ENCODE measurements at regions not wholly inside any gene's neighbourhood (a gene's known extent, or its start where the extent isn't known, plus 50 kb on each side); places are given as distances from the start of the nearest gene placed in this dataset.

DNA sequence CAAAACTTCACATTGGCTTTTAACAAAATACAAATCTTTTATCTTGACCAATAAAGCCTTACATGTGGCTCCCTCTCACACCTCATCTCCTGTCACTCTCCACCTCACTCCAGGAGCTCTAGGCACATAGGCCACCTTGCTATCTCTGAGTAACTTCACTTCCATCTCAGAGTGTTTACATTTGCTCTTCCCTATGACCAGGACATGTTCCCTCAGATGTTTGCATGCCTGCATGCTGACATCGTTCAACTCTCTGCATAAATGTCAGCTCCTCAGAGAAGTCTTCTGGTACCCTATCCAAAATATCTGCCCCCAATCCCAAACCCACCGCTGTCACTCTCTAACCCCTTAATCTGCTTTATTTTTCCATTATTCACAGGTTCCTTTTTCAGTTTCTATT is 110.9 kb downstream of the TOMM20 start:
- peaks cover 11% of the 10 kb centered on the region for H3K9me3 Mint-ChIP-seq
- peak overlapping the region; percentile 7 for H3K4me3 Mint-ChIP-seq
- peaks cover 2% of the 10 kb centered on the region; the same call in 1 of the 2 replicates for H3K27me3 Mint-ChIP-seq (ENCODE audit: insufficient read depth)
- TF ChIP-seq, protein P1, sequence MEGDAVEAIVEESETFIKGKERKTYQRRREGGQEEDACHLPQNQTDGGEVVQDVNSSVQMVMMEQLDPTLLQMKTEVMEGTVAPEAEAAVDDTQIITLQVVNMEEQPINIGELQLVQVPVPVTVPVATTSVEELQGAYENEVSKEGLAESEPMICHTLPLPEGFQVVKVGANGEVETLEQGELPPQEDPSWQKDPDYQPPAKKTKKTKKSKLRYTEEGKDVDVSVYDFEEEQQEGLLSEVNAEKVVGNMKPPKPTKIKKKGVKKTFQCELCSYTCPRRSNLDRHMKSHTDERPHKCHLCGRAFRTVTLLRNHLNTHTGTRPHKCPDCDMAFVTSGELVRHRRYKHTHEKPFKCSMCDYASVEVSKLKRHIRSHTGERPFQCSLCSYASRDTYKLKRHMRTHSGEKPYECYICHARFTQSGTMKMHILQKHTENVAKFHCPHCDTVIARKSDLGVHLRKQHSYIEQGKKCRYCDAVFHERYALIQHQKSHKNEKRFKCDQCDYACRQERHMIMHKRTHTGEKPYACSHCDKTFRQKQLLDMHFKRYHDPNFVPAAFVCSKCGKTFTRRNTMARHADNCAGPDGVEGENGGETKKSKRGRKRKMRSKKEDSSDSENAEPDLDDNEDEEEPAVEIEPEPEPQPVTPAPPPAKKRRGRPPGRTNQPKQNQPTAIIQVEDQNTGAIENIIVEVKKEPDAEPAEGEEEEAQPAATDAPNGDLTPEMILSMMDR (IDR thresholded peaks at IDR 0.05), result no peak
- DNase-seq, result no peak
- peaks cover 25% of the 10 kb centered on the region for H3K36me3 Mint-ChIP-seq (ENCODE audit: low read depth)
- peak overlapping the region; percentile 83 for H3K27ac Mint-ChIP-seq
- peaks cover 51% of the 10 kb centered on the region for H3K4me1 Mint-ChIP-seq (ENCODE audit: low read depth)

DNA sequence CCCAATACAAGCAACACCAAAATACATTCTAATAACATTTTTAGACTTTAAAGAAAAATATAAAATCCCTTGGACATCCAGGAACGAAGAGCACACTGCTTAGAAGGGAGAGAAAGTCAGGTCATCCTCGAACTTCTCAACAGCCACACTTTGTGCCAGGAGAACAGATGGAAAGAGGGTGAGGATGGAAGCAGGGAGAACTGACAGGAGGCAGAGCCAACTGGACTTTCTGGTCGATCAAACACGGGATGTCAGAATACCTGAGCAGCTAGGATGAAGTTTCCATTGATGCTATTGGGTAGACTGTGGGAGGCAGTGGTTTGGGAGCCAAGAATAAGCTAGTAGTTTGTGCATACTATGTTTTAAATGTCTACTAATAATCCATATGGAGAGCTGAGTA is 111.4 kb downstream of the TOMM20 start:
- TF ChIP-seq, protein P1 (IDR thresholded peaks at IDR 0.05), result no peak
- Mint-ChIP-seq H3K36me3 (ENCODE audit: low read depth) (peaks cover 25% of the 10 kb centered on the region), H3K4me3 (no peak overlapping the region), H3K4me1 (ENCODE audit: low read depth) (peaks cover 56% of the 10 kb centered on the region), H3K27me3 (ENCODE audit: insufficient read depth) (peaks cover 4% of the 10 kb centered on the region; the same call in 1 of the 2 replicates), H3K27ac (peak overlapping the region; percentile 6; the same call in 1 of the 2 replicates), H3K9me3 (peaks cover 11% of the 10 kb centered on the region)
- DNase-seq, result no peak

DNA sequence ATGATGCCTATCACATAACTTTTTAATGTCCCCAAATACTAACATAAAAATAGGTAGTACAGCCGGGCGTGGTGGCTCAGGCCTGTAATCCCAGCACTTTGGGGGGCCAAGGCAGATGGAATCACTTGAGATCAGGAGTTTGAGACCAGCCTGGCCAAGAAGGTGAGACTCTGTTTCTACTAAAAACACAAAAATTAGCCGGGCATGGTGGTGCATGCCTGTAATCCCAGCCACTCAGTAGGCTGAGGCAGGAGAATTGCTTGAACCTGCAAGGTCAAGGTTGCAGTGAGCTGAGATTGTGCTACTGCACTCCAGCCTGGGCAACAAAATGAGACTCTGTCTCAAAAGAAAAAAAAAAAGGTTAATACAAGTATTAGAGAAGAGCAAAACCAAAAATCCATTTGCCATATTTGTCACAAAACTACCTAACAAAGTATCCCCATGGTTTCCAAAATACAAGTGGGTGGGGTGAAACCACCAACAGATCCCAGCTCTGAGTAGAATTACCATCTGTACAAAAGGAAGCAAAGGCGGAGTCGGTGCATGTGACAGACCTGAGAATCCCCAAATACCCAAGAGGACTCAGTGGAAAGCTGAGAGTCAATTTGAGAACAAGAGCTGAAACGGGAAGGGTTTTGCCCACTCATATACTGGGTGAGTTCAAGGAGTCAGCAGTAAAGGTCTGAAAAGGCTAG is 113.2 kb downstream of the TOMM20 start:
- Mint-ChIP-seq H3K4me3 (no peak overlapping the region), H3K4me1 (ENCODE audit: low read depth) (peaks cover 71% of the 10 kb centered on the region), H3K36me3 (ENCODE audit: low read depth) (peaks cover 25% of the 10 kb centered on the region), H3K9me3 (peaks cover 11% of the 10 kb centered on the region), H3K27ac (no peak overlapping the region), H3K27me3 (ENCODE audit: insufficient read depth) (peaks cover 4% of the 10 kb centered on the region; the same call in 1 of the 2 replicates)
- no peak for DNase-seq
- TF ChIP-seq, protein P1 (IDR thresholded peaks at IDR 0.05), result no peak

DNA sequence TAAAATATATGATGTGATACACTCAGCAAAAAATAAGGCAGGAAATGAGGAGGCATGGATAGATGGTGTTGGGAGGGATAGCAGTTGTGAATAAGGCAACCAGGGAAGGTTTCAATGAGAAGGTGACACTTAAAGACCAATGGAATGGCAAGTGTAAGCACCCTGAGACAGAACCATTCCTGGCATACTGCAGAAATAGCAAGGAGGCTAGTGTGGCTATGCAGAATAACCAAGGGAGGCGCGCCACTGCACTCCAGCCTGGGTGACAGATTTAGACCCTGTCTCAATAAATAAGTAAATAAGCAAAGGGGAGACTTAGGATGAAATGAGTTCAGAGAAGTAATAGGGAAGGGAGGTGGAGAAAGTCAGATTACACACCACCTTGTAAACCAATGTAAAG is 113.9 kb downstream of the TOMM20 start:
- Mint-ChIP-seq H3K4me3 (no peak overlapping the region), H3K27me3 (ENCODE audit: insufficient read depth) (peaks cover 6% of the 10 kb centered on the region; the same call in 1 of the 2 replicates), H3K27ac (no peak overlapping the region), H3K9me3 (peaks cover 11% of the 10 kb centered on the region), H3K4me1 (ENCODE audit: low read depth) (peaks cover 68% of the 10 kb centered on the region), H3K36me3 (ENCODE audit: low read depth) (peaks cover 23% of the 10 kb centered on the region)
- no peak for DNase-seq
- TF ChIP-seq, protein P1 (IDR thresholded peaks at IDR 0.05), result no peak

DNA sequence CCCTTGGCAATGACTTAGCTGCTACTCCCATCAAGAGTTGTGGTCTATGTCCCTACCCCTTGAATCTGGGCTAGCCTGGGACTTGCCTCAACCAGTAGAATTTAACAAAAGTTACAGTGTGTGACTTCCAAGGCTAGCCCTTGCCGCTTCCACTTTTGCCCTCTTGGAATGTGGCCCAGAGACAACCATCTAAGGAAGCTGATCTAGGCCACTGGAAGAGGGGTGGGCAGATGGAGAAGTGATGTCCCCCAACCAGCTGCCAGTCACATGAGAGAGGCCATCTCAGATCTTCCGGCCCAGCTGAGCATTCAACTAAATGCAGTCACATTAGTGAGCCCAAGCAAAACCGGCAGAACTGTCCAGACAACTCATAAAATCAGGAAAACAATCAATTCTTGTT is 115.1 kb downstream of the TOMM20 start:
- Mint-ChIP-seq H3K36me3 (ENCODE audit: low read depth) (peaks cover 13% of the 10 kb centered on the region), H3K27ac (peak overlapping the region; percentile 97; the same call in 1 of the 2 replicates), H3K4me1 (ENCODE audit: low read depth) (peaks cover 56% of the 10 kb centered on the region), H3K4me3 (no peak overlapping the region), H3K27me3 (ENCODE audit: insufficient read depth) (peaks cover 4% of the 10 kb centered on the region), H3K9me3 (peaks cover 4% of the 10 kb centered on the region)
- DNase-seq, result no peak
- TF ChIP-seq, protein P1 (IDR thresholded peaks at IDR 0.05), result no peak
